ENCODE measurements at regions not wholly inside any gene's neighbourhood (a gene's known extent, or its start where the extent isn't known, plus 50 kb on each side); places are given as distances from the start of the nearest gene placed in this dataset.

DNA sequence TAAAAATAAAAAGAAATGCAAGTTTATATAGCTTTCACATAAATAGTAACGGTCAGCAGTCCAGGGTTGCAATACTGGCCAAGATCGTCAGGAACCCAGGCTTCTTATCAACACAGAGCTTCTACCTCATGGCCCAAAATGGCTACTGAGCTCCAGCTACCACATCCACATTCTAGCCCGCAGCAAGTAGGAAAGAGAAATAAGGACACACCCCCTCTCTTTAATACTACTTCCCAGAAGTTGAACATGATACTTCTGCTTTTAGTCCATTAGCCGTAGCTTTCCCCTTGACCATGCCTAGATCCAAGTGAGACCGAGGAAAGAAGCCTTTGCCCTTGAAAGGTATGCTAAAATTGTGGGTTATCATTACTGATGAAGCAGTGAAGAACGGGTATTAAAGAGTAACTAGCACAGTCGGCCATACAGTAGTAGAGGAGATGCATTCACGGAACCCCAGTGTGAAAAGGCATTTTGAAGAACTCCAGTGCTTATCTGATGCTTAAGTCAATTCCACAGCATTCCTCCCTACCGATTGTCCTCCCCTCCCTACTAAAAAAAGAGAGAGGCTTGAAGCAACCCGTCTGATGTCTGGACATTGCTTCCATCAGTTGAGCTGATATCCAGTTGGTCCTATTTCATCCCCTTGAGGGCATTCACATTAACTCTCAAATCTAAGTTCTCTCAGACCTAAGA, 226.9 kb upstream of the RREB1 start:
- intact Hi-C loops (cut with micrococcal nuclease), result no loop called here
- POLR2A ChIA-PET, result interaction anchor here (1.3 to 2.3 kb wide), 2 partner anchors 13 to 70 kb away, joined by 3 to 10 read pairs; no protein-coding TSS in a partner anchor

GRCh38 chr6:6881438-6882225, 226.1 kb upstream of the RREB1 start:
- BruUV-seq (replicated peaks), result no TSS peak
- ChIA-PET POLR2A (interaction anchor here (0.6 to 2.3 kb wide), 6 partner anchors 12 to 386 kb away, joined by 3 to 10 read pairs (median 3); no protein-coding TSS in a partner anchor), CTCF (interaction anchor here (0.6 to 1.5 kb wide), 3 partner anchors 27 to 204 kb away, joined by 3 to 4 read pairs (median 3); no protein-coding TSS in a partner anchor)
- Mint-ChIP-seq H3K27ac (ENCODE audit: low read depth, unreplicated experiment) (no peak overlapping the region), H3K9me3 (ENCODE audit: unreplicated experiment) (no peaks in the 10 kb centered on the region), H3K36me3 (ENCODE audit: insufficient read depth, unreplicated experiment) (no peaks in the 10 kb centered on the region), H3K4me1 (ENCODE audit: insufficient read depth, unreplicated experiment) (peaks cover 23% of the 10 kb centered on the region), H3K4me3 (ENCODE audit: unreplicated experiment) (no peak overlapping the region), H3K27me3 (ENCODE audit: insufficient read depth, unreplicated experiment) (no peaks in the 10 kb centered on the region)
- no peak for DNase-seq (ENCODE audit: unreplicated experiment)
- intact Hi-C loops (cut with micrococcal nuclease), result no loop called here
- TF ChIP-seq, protein P1, sequence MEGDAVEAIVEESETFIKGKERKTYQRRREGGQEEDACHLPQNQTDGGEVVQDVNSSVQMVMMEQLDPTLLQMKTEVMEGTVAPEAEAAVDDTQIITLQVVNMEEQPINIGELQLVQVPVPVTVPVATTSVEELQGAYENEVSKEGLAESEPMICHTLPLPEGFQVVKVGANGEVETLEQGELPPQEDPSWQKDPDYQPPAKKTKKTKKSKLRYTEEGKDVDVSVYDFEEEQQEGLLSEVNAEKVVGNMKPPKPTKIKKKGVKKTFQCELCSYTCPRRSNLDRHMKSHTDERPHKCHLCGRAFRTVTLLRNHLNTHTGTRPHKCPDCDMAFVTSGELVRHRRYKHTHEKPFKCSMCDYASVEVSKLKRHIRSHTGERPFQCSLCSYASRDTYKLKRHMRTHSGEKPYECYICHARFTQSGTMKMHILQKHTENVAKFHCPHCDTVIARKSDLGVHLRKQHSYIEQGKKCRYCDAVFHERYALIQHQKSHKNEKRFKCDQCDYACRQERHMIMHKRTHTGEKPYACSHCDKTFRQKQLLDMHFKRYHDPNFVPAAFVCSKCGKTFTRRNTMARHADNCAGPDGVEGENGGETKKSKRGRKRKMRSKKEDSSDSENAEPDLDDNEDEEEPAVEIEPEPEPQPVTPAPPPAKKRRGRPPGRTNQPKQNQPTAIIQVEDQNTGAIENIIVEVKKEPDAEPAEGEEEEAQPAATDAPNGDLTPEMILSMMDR (IDR thresholded peaks at IDR 0.05; ENCODE audit: unreplicated experiment), result no peak

More for the DNA sequence above, 226.9 kb upstream of the RREB1 start:
- Mint-ChIP-seq H3K36me3 (ENCODE audit: insufficient read depth, unreplicated experiment) (no peaks in the 10 kb centered on the region), H3K4me3 (ENCODE audit: unreplicated experiment) (no peak overlapping the region), H3K9me3 (ENCODE audit: unreplicated experiment) (no peaks in the 10 kb centered on the region), H3K4me1 (ENCODE audit: insufficient read depth, unreplicated experiment) (peaks cover 27% of the 10 kb centered on the region), H3K27me3 (ENCODE audit: insufficient read depth, unreplicated experiment) (no peaks in the 10 kb centered on the region), H3K27ac (ENCODE audit: low read depth, unreplicated experiment) (no peak overlapping the region)
- no peak for DNase-seq (ENCODE audit: unreplicated experiment)
- no TSS peak for BruUV-seq (replicated peaks)
- CTCF ChIA-PET, result interaction anchor here (0.6 to 1.5 kb wide), 3 partner anchors 38 to 204 kb away, joined by 3 to 4 read pairs (median 3); no protein-coding TSS in a partner anchor
- TF ChIP-seq, protein P1 (IDR thresholded peaks at IDR 0.05; ENCODE audit: unreplicated experiment), result no peak

DNA sequence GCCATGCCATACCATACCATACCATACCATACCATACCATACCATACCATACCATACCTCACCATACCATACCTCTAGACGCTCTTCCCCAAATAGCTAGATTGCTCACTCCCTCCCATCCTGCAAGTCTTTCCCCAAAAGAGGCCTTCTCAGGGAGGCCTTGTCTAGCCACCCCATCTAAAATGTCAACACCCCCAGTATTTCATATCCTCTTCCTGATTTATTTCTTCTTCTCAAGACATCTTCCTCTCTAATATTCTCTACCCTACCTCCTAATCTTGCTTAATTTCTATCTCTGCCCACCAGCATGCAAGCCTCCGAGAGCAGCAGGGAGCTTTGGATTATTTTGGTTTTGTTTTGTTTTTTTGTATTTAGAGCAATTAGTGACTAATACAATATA, 225.2 kb upstream of the RREB1 start:
- Mint-ChIP-seq H3K27me3 (ENCODE audit: insufficient read depth, unreplicated experiment) (no peaks in the 10 kb centered on the region), H3K27ac (ENCODE audit: low read depth, unreplicated experiment) (no peak overlapping the region), H3K4me1 (ENCODE audit: insufficient read depth, unreplicated experiment) (peaks cover 23% of the 10 kb centered on the region), H3K36me3 (ENCODE audit: insufficient read depth, unreplicated experiment) (no peaks in the 10 kb centered on the region), H3K9me3 (ENCODE audit: unreplicated experiment) (no peaks in the 10 kb centered on the region), H3K4me3 (ENCODE audit: unreplicated experiment) (no peak overlapping the region)
- ChIA-PET CTCF (interaction anchor here (0.6 to 1.5 kb wide), 2 partner anchors 205 to 337 kb away, joined by 3 read pairs; no protein-coding TSS in a partner anchor), POLR2A (interaction anchor here (1.1 to 1.5 kb wide), 3 partner anchors 25 to 75 kb away, joined by 3 to 4 read pairs (median 3); no protein-coding TSS in a partner anchor)
- no TSS peak for BruUV-seq (replicated peaks)
- DNase-seq (ENCODE audit: unreplicated experiment), result no peak
- TF ChIP-seq, protein P1 (IDR thresholded peaks at IDR 0.05; ENCODE audit: unreplicated experiment), result no peak
- intact Hi-C loops (cut with micrococcal nuclease), result no loop called here

GRCh38 chr6:6883011-6883410, 224.8 kb upstream of the RREB1 start:
- CTCF ChIA-PET, result interaction anchor here (0.6 kb wide), 1 partner anchor 337 kb away, joined by 3 read pairs; no protein-coding TSS in a partner anchor
- TF ChIP-seq, protein P1 (IDR thresholded peaks at IDR 0.05; ENCODE audit: unreplicated experiment), result no peak

More at GRCh38 chr6:6883011-6883410, 224.8 kb upstream of the RREB1 start:
- Mint-ChIP-seq H3K4me3 (ENCODE audit: unreplicated experiment) (no peak overlapping the region), H3K4me1 (ENCODE audit: insufficient read depth, unreplicated experiment) (peaks cover 23% of the 10 kb centered on the region), H3K9me3 (ENCODE audit: unreplicated experiment) (no peaks in the 10 kb centered on the region), H3K27ac (ENCODE audit: low read depth, unreplicated experiment) (no peak overlapping the region), H3K36me3 (ENCODE audit: insufficient read depth, unreplicated experiment) (no peaks in the 10 kb centered on the region), H3K27me3 (ENCODE audit: insufficient read depth, unreplicated experiment) (no peaks in the 10 kb centered on the region)
- POLR2A ChIA-PET, result interaction anchor here (1.5 kb wide), 1 partner anchor 76 kb away, joined by 3 read pairs; no protein-coding TSS in a partner anchor
- DNase-seq (ENCODE audit: unreplicated experiment), result peak; percentile 57
- no TSS peak for BruUV-seq (replicated peaks)
- intact Hi-C loops (cut with micrococcal nuclease), result no loop called here

All from MCF 10A (cell line).